WI38 (cell line): ENCODE measurements at regions not wholly inside any gene's neighbourhood (a gene's known extent, or its start where the extent isn't known, plus 50 kb on each side); places are given as distances from the start of the nearest gene placed in this dataset.

Source experiments
- H3K4me3 ChIP-seq: 2 replicates; pipeline ENCODE4 v1.5.1; 2011; ENCODE audit warnings: low read depth, mild to moderate bottlenecking, control low read depth, low read length
- CTCF ChIP-seq: IDR thresholded peaks from 2 replicates; pipeline ENCODE4 v1.5.1; 2012; ENCODE audit warnings: low read depth, mild to moderate bottlenecking, control low read depth, low read length

DNA sequence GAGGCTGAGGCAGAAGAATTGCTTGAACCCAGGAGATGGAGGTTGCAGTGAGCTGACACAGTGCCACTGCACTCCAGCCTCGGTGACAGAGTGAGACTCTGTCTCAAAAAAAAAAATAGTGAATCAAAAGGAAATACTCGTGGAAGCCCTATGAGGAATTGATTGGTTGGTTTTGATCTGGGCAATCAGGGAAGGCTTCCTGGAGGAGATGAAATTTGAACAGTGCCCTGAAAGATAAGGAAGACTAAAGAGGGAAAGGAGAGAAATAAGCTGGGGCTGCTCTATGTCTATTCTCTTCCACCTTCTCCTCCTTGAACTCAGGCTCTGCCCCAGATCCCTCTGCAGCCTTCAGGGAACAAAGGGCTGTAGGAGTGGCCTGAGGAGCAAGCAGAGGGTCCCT, 54.1 kb downstream of the IRF2BPL start:
- no peak for TF ChIP-seq CTCF
- no peak overlapping the region for H3K4me3 ChIP-seq

- no peak overlapping the region for H3K4me3 ChIP-seq
- TF ChIP-seq CTCF = no peak
Observed at GRCh38 chr14:76971549-76971948, 57.0 kb downstream of the IRF2BPL start.

- no peak for TF ChIP-seq CTCF
- no peak overlapping the region for H3K4me3 ChIP-seq
Observed at GRCh38 chr14:76968621-76969063, 59.9 kb downstream of the IRF2BPL start.

GRCh38 chr14:76967788-76968187, 60.7 kb downstream of the IRF2BPL start:
- no peak overlapping the region for H3K4me3 ChIP-seq
- TF ChIP-seq CTCF = no peak

DNA sequence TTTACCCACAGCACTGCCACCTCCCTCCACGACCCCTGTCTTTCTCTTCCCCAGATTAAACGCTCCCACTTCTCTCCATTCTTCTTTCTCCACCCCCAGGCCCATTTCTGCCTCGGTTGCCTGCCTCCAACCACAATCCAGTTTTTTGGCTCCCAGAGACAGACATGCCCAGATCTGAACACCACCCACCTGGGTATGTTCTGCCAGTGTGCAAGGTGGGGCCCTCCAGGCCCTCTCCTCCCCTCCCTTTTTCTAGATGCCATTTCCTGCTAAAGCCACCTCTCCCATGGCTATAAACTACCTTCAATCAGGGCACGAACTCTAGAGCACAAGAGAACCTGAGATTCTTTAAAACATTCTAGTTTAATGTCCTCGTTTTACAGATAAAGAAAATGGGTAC, 63.3 kb downstream of the IRF2BPL start:
- no peak overlapping the region for H3K4me3 ChIP-seq
- TF ChIP-seq CTCF = no peak

GRCh38 chr14:76964695-76965094, 63.8 kb downstream of the IRF2BPL start:
- TF ChIP-seq CTCF = no peak
- H3K4me3 ChIP-seq = no peak overlapping the region

DNA sequence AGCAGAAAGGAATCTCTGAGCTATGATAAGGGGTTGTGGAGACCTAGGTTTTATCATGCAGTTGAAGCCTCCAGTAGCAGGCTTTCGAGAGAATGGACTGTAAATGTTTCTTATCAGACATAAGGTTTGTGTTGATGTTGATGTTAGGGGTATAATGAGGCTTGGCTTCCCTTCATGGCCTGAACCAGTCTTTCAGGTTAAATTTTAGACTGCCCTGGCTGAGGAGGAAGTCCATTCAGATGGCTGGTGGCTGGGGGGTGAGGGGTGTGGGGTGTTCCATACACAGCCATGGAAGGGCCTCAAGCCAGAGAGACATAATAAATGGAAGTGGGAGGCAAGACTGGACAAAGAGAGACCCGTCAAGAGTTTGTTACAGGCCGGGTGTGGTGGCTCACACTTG, 65.1 kb downstream of the IRF2BPL start:
- no peak overlapping the region for H3K4me3 ChIP-seq
- TF ChIP-seq CTCF = no peak
